GM21717 (cell line): ENCODE measurements at regions not wholly inside any gene's neighbourhood (a gene's known extent, or its start where the extent isn't known, plus 50 kb on each side); places are given as distances from the start of the nearest gene placed in this dataset.
"Not testable (repeated sequence)": the region's sequence is repeated elsewhere in the genome, so short reads cannot be mapped to it uniquely, and the experiment has no call there.

Source experiments
- ATAC-seq: cut with Tn5 transposase; IDR thresholded peaks from one replicate; pipeline ENCODE4 v1.9.1; 2021; ENCODE audit warnings: mild to moderate bottlenecking, moderate library complexity; ENCODE audit not compliant: unreplicated experiment

- no peak for ATAC-seq
Measured at GRCh38 chr15:84151205-84151931, 84.2 kb upstream of the GOLGA6L4 start.

- ATAC-seq: not testable (repeated sequence)
Measured at GRCh38 chr15:84152381-84152979, 83.1 kb upstream of the GOLGA6L4 start.

- ATAC-seq: not testable (repeated sequence)
Measured at GRCh38 chr15:84153655-84154140, 81.9 kb upstream of the GOLGA6L4 start.

- ATAC-seq: not testable (repeated sequence)
Measured at GRCh38 chr15:84154314-84154713, 81.3 kb upstream of the GOLGA6L4 start.

- ATAC-seq: not testable (repeated sequence)
Measured at GRCh38 chr15:84154787-84155186, 80.8 kb upstream of the GOLGA6L4 start.

GRCh38 chr15:84155792-84156587 lies 79.6 kb upstream of the GOLGA6L4 start:
- ATAC-seq: not testable (repeated sequence)

GRCh38 chr15:84156588-84156840 lies 79.1 kb upstream of the GOLGA6L4 start:
- ATAC-seq: not testable (repeated sequence)

- ATAC-seq: not testable (repeated sequence)
Measured at GRCh38 chr15:84157056-84157632, 78.4 kb upstream of the GOLGA6L4 start.

GRCh38 chr15:84157857-84158256 lies 77.7 kb upstream of the GOLGA6L4 start:
- ATAC-seq: not testable (repeated sequence)

- not testable (repeated sequence) for ATAC-seq
Measured at GRCh38 chr15:84159346-84160269, 76.0 kb upstream of the GOLGA6L4 start.

- not testable (repeated sequence) for ATAC-seq
Measured at GRCh38 chr15:84164423-84165292, 70.9 kb upstream of the GOLGA6L4 start.

- ATAC-seq: not testable (repeated sequence)
Measured at GRCh38 chr15:84170029-84170428, 65.5 kb upstream of the GOLGA6L4 start.

- not testable (repeated sequence) for ATAC-seq
Measured at GRCh38 chr15:84173231-84173610, 62.4 kb upstream of the GOLGA6L4 start.
